NCI-H187 (cell line): ENCODE measurements at regions not wholly inside any gene's neighbourhood (a gene's known extent, or its start where the extent isn't known, plus 50 kb on each side); places are given as distances from the start of the nearest gene placed in this dataset.

ENCODE experiments used
- DNase-seq, 2 experiments: peaks; one replicate each; lab custom pipeline; 2025; lab: John Stamatoyannopoulos, UW

DNA sequence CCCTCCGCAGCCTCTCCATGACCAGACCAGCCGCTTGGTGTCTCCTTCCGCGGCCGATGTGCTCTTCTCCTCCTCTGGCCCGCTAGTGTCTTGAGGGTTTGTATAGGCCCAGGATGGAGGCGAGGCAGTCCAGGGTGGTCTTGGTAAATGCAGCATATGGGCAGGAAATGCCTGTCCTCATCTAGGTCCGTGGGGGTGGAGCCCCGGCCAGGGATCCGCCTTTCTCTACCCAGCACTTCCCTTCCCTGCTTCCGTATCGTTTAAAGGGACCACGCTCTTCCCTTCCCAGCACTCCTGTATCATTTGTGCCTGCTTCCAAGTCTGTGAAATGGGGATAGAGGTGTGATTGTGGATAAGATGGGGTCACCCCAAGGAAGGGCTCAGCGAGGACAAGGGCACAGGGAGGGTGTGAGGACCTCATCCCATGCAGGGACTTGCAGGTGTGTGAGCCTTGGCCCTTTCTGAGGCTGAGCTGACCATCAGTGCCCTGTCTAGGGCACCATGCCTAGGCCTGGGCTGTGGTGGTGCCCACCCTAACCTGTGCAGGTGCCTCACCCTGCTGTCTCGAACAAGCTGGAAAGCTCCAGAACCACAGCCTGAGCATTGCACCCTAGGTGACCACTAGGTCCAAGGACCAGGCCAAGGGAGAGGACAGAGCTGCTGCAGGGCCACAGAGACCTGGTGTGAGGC, 326.8 kb upstream of the RTL1 start:
- no peak for DNase-seq

- DNase-seq: no peak
Measured at GRCh38 chr14:101230851-101231550, 327.5 kb upstream of the RTL1 start.

DNA sequence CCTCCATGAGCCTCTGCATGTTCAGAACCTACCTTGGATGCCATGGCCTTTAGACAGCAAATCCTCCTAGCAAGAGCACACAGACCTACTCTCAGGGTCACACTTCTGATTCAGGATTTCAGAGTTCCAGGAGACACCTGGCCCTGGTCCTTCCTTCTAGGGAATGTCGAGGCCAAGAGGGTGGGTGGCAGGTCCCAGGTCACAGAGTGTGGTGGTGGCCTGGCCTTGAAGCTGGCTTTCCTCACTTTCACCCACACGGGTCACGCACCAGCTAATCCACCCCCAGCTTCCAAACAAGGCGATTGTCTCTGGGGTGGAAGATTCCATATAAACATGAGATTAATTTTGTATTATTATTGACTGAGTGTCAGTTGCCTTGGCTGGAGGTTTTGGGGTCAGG, 328.3 kb upstream of the RTL1 start:
- DNase-seq: no peak

DNA sequence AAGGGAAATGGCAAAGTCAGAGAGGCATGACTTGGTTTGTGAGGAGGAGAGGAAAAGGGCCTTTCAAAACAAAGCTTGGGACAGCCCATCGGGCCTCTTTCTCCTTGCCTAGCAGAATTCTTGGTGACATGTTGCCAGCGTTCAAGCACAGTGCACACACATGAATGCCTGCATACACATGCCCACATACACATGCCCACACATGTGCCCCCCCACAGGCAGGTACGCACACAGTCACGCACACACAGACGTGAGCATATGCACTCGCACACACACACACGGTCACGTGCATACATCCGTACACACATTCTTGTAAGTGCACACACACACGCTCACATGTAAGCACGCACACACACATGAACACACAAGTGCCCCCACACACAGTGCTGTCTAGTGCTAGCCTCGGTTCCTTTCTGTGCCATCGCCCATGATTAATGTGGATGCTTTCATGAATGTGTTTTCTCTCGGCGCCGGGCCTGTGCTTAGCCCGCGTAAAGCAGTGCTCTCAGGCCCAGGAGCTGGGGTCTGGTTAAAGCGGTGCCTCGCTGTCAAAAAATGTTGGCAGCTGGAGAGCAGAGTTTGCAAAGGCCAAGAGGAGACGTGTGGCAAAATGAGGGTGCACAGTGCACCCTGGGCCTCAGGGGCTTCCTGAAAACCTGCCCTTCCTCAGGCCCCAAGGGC, 328.8 kb upstream of the DIO3 start:
- no peak for DNase-seq

GRCh38 chr14:101233021-101233366, 328.3 kb upstream of the DIO3 start:
- DNase-seq: no peak

DNA sequence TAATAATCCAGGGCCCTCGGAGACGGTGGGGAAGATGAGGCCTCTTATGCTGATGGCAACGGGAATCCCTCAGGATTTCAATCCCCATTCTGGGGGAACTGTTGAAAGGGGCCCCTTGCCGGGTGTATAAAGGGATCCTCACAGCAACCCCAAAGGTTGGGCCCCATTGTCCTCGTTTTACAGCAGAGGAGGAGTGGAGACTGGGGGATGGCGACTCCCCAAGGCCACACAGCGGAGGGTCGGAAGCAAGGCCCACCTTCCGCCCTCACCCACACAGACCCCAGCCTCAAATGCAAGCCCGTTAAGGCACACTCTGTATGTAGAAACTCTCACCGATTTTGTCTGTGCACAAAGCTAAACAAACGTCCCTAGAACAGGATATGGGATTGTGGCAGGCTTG, 327.9 kb upstream of the DIO3 start:
- DNase-seq: no peak

DNA sequence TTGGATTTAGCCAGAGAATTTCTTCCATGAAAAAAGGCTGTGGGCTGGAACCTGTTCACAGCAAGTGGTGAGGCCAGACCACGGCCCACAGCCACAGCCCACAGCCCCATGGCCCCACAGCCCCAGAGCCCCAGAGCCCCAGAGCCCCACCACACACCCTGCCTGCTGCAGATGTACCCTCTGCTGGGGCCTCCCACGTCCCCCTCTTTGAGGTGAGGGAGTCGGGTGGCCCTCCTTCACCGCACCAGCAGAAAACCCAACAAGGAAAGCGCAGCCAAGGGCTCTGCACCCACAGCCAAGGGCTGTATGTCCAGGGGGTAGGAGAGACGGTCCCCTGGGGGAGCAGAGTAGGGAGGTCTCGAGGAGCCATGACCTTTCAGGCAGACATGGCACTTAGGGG, 327.5 kb upstream of the DIO3 start:
- DNase-seq: no peak

DNA sequence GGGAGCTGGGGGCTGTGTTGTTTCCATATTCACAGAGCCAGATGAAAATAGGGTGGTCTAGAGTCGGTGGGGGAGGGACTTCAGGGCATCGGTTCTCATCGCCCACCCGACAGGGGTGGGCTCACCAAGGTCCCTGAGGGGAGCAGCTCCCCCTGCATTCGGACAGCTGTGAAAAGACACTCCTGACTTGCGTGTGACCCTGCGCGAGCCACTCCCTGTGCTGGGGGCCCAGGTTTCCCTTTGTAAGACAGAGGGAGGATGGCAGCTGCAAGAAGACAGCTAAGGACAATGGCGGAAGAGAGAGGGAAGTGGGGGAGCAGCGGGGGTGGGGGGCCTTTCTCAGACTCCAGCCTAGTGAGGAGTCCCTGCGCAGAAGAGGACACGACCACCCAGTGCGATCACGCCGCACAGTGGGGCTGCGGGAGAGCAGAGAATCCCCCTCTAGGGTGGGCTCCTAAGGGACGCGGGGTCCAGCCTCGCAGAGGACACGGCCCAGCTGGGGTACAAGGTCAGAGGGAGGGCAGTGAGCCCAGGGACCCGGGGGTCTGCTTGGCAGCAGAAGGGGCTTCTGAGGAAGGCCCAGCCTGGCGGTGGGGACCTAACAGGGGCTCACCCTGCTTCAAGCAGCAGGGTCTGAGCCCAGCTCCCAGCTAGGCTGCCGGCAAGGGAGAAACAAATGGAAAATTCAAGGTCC, 326.9 kb upstream of the DIO3 start:
- no peak for DNase-seq

GRCh38 chr14:101234999-101235334, 326.3 kb upstream of the DIO3 start:
- no peak for DNase-seq

DNA sequence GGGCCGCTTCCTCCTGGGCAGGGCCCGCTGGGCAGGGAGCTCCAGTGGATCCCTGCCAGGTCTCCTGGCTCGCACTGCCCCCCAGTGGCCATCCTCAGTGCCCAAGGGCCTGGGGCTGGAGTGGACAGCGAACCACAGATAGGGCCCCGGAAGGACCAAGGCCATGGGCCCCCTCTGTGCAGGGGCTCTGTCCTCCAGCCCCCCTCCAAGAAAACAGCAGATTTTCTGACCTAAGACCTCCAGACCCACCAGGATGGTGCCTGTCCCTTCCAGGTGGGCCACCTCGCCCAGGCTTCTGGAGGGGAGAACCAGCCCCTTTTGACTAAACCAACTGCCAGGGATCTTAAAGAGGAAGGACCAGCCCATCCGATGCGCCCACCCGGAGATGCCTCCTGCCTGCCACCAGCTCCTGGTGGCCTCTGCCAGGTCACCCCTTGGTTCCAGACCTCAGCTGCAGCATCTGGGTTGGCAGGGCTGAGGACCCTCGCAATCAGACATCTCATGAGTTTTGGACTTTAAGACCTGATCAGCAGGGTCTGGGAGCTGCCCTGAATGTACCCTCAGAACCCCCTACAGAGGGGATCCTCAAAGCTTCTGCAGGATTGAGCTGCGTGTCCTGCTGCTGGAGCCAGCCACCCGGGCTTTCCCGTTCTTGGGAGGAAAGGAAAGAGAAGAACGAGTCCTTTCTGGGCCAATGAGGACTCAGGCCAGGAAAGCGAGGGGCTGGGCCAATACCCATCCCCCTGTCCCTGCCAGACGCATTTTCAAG, 325.8 kb upstream of the DIO3 start:
- DNase-seq: peak; percentile 55 to 66

- DNase-seq: no peak
Measured at GRCh38 chr14:101236496-101237251, 324.6 kb upstream of the DIO3 start.

DNA sequence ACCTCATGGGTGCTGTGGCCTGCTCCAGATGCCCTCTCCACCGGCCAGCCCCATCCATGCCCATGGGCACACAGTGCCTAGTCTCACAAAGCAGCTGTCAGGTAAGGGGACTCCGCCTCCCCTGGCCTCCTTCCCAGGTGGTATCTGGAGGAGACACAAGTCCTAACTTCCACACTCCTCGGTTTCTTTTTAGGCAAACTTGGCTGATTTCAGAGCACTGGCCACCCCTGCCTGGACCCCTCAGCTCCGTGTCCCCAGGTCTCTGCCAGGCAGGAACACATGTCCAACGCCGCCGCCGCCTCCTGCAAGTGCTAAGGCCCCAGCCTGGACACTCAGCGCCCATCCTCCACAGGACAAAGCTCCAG, 324.1 kb upstream of the DIO3 start:
- no peak for DNase-seq

- no peak for DNase-seq
Measured at GRCh38 chr14:101239065-101239464, 322.2 kb upstream of the DIO3 start.

DNA sequence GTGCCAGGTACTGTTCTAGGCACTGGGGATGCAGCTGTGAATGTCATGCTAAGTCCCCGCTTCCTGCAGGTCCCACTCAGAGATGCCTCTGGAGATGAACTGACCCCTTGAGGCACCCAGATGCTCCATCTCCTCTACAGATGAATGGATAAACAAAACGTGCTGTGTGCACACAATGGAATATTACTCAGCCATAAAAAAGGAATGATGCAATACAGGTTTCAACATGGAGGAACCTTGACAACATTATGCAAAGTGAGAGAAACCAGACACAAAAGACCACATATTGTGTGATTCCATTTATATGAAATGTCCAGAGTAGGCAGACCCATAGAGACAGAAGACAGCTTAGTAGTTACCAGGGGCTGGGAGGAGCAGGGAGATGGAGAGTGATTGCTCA, 320.1 kb upstream of the DIO3 start:
- no peak for DNase-seq

DNA sequence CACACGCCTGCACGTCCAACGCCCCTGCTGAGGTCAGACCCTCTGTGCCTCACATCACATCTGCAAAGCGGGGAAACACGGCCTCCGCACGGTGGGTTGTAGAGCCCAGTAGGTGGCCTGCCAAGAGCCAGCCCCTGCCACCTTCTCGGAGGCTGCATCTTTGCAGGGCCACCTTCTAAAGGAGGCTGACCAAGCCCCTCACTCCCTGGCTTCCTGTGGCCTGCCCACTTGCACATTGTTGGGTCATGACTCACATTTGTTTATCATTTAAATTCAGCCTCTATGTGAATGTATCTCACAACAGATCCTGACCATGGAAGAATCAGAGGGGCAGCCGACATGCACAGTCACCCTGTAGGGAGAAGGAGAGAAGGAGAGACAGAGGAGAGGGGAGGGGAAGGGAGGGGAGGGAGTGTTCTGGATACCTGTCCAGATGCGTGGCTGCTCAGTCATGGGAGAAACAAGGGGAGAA, 319.5 kb upstream of the DIO3 start:
- DNase-seq: no peak

GRCh38 chr14:101242442-101243385, 318.6 kb upstream of the DIO3 start:
- no peak for DNase-seq

GRCh38 chr14:101243587-101244338, 317.5 kb upstream of the DIO3 start:
- DNase-seq: no peak

DNA sequence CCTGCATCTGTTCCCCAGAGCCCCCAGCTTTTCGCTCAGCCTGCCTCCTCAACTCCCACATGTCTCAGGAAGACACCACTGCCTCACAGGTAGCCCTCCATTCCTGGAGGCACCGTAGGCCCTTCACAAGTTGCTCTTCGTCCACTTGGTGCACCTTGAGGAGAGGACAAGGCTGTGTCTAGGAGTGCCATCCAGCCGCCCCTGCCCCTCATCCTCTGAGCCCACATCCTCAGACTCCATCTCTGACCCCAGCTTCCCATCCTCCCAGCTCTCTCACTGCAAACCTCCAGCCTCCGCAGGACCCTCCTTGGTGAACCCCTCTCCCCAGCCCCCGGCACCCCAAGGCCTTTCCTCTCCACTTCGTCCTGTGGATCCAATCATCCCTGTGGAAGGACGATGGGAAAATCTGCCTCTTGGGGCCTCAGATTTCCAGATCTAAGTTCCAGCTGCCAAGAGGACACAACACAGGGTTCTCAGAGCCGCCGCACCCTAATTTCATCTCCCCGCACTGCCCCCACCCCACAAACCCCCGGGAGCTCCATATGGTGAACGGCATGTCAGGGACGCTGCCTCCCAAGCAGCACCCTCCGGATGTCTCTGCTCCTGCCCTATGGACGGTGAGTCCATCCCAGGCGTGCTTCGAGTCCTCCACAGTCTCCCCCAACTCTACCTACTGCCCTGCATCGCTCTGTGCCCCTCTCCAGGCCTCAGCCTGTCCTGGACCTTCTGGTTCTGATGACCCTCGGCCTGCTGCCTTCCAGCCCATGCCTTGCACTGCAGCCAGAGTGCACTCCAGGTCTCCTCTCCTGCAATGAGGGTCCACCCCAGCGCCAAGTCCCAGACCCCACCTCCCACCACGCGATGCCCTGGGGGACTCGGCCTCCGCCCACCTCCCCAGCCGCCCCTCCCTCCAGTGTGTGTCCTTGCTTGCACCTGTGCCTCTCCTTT, 314.1 kb upstream of the DIO3 start:
- DNase-seq: no peak
